ENCODE measurements at regions not wholly inside any gene's neighbourhood (a gene's known extent, or its start where the extent isn't known, plus 50 kb on each side); places are given as distances from the start of the nearest gene placed in this dataset.

DNA sequence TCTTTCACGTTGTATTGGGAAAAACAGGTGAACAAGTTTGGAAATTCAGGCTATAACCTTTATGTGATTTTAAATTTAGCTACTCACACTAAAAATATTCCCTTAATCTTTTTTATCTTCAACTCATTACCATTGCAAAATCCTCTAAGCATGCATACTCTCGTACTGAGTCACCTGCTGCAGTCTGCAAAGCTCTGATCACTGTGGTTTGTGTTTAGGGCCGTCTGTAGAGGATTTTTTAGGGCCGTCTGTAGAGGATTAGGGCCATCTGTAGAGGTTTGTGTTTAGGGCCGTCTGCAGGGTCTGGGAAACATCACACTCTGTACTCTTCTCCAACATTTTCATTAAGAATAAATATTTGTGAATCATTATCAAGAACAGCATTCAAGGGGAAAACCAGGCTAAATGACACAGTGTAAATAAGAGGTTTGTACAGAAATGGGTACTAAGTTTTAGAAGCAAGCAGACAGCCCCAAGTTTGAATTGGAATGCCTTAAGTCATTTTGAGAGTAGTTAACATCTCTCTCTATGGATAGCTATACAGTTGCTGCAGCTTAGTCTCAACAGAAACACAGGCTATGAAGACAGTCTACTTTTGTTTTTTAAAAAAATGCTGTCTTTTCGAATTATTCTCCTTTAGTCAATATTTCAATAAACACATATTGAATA lies 155.0 kb upstream of the TSLP start:
- TF ChIP-seq, protein P1, sequence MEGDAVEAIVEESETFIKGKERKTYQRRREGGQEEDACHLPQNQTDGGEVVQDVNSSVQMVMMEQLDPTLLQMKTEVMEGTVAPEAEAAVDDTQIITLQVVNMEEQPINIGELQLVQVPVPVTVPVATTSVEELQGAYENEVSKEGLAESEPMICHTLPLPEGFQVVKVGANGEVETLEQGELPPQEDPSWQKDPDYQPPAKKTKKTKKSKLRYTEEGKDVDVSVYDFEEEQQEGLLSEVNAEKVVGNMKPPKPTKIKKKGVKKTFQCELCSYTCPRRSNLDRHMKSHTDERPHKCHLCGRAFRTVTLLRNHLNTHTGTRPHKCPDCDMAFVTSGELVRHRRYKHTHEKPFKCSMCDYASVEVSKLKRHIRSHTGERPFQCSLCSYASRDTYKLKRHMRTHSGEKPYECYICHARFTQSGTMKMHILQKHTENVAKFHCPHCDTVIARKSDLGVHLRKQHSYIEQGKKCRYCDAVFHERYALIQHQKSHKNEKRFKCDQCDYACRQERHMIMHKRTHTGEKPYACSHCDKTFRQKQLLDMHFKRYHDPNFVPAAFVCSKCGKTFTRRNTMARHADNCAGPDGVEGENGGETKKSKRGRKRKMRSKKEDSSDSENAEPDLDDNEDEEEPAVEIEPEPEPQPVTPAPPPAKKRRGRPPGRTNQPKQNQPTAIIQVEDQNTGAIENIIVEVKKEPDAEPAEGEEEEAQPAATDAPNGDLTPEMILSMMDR (IDR thresholded peaks at IDR 0.05; ENCODE audit: low read length): no peak
- no peak for TF ChIP-seq EZH2 (IDR thresholded peaks at IDR 0.05; ENCODE audit: borderline replicate concordance, low read length)
- no peaks in the 10 kb centered on the region for H3K27me3 ChIP-seq (ENCODE audit: insufficient read depth, low read length)
- no peaks in the 10 kb centered on the region for H3K79me2 ChIP-seq (ENCODE audit: insufficient read depth, low read length)
- H3K36me3 ChIP-seq (ENCODE audit: insufficient read depth, low read length): no peaks in the 10 kb centered on the region
- no peak overlapping the region for H3K4me3 ChIP-seq (ENCODE audit: low read depth, low read length, poor library complexity, severe bottlenecking)
- H3K4me2 ChIP-seq (ENCODE audit: low read length): no peak overlapping the region
- no peak overlapping the region for H2AFZ ChIP-seq (ENCODE audit: low read length)
- H3K9me3 ChIP-seq (ENCODE audit: low read length): no peaks in the 10 kb centered on the region
- no peaks in the 10 kb centered on the region for H4K20me1 ChIP-seq (ENCODE audit: insufficient read depth, low read length)
- no peaks in the 10 kb centered on the region for H3K4me1 ChIP-seq (ENCODE audit: insufficient read depth, low read length, severe bottlenecking)
- no peaks in the 10 kb centered on the region for H3K9me2 ChIP-seq (ENCODE audit: low read depth, low read length)
- no peaks in the 10 kb centered on the region for H3F3A ChIP-seq (ENCODE audit: insufficient read depth, low read length)
- H3K27ac ChIP-seq (ENCODE audit: low read depth, low read length, poor library complexity, severe bottlenecking): no peak overlapping the region
- no peak overlapping the region for H3K9ac ChIP-seq (ENCODE audit: low read length)

DNA sequence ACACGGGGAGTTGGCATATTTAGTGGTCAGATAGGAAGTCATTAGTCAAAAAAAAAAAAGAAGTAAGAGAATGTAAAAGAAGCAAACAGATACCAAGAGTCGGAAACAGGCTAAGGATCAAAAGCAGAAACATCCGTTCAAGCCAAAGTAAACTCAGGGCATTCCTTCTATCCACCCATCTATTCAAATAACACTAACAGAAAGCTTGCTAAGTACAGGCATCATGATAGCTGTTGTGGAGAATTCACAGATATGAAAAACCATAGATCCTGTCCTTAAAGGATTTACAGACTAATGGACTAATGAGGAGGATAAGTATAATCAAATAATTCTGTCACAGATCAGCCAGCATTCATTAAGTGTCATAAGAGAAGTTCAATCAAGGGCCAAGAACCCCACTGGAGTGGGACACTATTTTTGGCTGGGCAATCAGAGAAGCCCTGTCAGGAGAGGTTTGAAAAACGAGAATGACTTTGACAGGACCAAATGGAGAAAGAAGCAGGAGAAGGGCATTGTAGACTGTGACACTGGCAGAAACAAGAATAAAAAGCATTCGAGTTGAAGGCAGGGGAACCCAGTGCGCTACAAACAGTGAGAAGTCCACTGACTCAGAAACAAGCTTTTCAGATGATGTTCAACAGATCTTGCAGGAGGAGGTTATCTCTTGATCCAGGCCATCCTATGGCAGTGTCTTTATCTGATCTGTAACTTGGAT lies 154.2 kb upstream of the TSLP start:
- Histone ChIP-seq H3K79me2 (ENCODE audit: insufficient read depth, low read length) (no peaks in the 10 kb centered on the region), H3K9me2 (ENCODE audit: low read depth, low read length) (no peaks in the 10 kb centered on the region), H3K27me3 (ENCODE audit: insufficient read depth, low read length) (no peaks in the 10 kb centered on the region), H3F3A (ENCODE audit: insufficient read depth, low read length) (no peaks in the 10 kb centered on the region), H3K4me2 (ENCODE audit: low read length) (no peak overlapping the region), H3K4me3 (ENCODE audit: low read depth, low read length, poor library complexity, severe bottlenecking) (no peak overlapping the region), H3K9ac (ENCODE audit: low read length) (no peak overlapping the region), H3K9me3 (ENCODE audit: low read length) (no peaks in the 10 kb centered on the region), H2AFZ (ENCODE audit: low read length) (no peak overlapping the region), H4K20me1 (ENCODE audit: insufficient read depth, low read length) (no peaks in the 10 kb centered on the region), H3K36me3 (ENCODE audit: insufficient read depth, low read length) (no peaks in the 10 kb centered on the region), H3K4me1 (ENCODE audit: insufficient read depth, low read length, severe bottlenecking) (no peaks in the 10 kb centered on the region), H3K27ac (ENCODE audit: low read depth, low read length, poor library complexity, severe bottlenecking) (no peak overlapping the region)
- TF ChIP-seq, protein P1 (IDR thresholded peaks at IDR 0.05; ENCODE audit: low read length): no peak
- no peak for TF ChIP-seq EZH2 (IDR thresholded peaks at IDR 0.05; ENCODE audit: borderline replicate concordance, low read length)

- Histone ChIP-seq H3K79me2 (ENCODE audit: insufficient read depth, low read length) (no peaks in the 10 kb centered on the region), H3K27ac (ENCODE audit: low read depth, low read length, poor library complexity, severe bottlenecking) (no peak overlapping the region), H4K20me1 (ENCODE audit: insufficient read depth, low read length) (no peaks in the 10 kb centered on the region), H3K36me3 (ENCODE audit: insufficient read depth, low read length) (no peaks in the 10 kb centered on the region), H3K9ac (ENCODE audit: low read length) (no peak overlapping the region), H3K4me1 (ENCODE audit: insufficient read depth, low read length, severe bottlenecking) (no peaks in the 10 kb centered on the region), H3K27me3 (ENCODE audit: insufficient read depth, low read length) (no peaks in the 10 kb centered on the region), H2AFZ (ENCODE audit: low read length) (no peak overlapping the region), H3F3A (ENCODE audit: insufficient read depth, low read length) (no peaks in the 10 kb centered on the region), H3K4me3 (ENCODE audit: low read depth, low read length, poor library complexity, severe bottlenecking) (no peak overlapping the region), H3K4me2 (ENCODE audit: low read length) (no peak overlapping the region), H3K9me2 (ENCODE audit: low read depth, low read length) (no peaks in the 10 kb centered on the region), H3K9me3 (ENCODE audit: low read length) (no peaks in the 10 kb centered on the region)
- TF ChIP-seq EZH2 (IDR thresholded peaks at IDR 0.05; ENCODE audit: borderline replicate concordance, low read length): no peak
- TF ChIP-seq, protein P1 (IDR thresholded peaks at IDR 0.05; ENCODE audit: low read length): no peak
Measured at GRCh38 chr5:110918683-110919082, 152.8 kb upstream of the TSLP start.
